K562 (cell line): ENCODE measurements at regions not wholly inside any gene's neighbourhood (a gene's known extent, or its start where the extent isn't known, plus 50 kb on each side); places are given as distances from the start of the nearest gene placed in this dataset. TPM values are rescaled to one million over a fixed set of nuclear protein-coding genes. Genes with fewer than 3 reads are reported as not detected.

ENCODE experiments used
- small RNA-seq: library from RNA; depleted of rRNA; stranded (forward); fragments of <200 nt; gene quantifications from one replicate; pipeline ENCODE3, GENCODE V24; 2014

Small RNA genes lying in the stretch of these regions (small RNA-seq; reads per million reads assigned to genes)
- gene AC012669.1, result not detected
